Thyroid gland (tissue), 4 donors: ENCODE measurements at regions not wholly inside any gene's neighbourhood (a gene's known extent, or its start where the extent isn't known, plus 50 kb on each side); places are given as distances from the start of the nearest gene placed in this dataset.
"Not testable (repeated sequence)": the region's sequence is repeated elsewhere in the genome, so short reads cannot be mapped to it uniquely, and the experiment has no call there.

Experiments
- DNase-seq, 2 donors: peaks; one replicate each; pipeline ENCODE4 v3.0.0-alpha.2; 2019
- H3K27ac ChIP-seq, 3 donors: fragments of 200-600 bp; sonication (generic); 1 replicate in 2 of 3; 2 replicates in 1 of 3; pipeline ENCODE4 v1.5.1; 2016 to 2019; ENCODE audit warnings: mild to moderate bottlenecking in 1 of 3, moderate library complexity in 1 of 3
- H3K27me3 ChIP-seq: fragments of 200-600 bp; sonication (generic); one replicate; pipeline ENCODE4 v1.5.1; 2019
- H3K36me3 ChIP-seq, 2 donors: fragments of 200-600 bp; sonication (generic); one replicate each; pipeline ENCODE4 v1.5.1; 2016 to 2019
- H3K4me1 ChIP-seq, 2 donors: fragments of 200-600 bp; sonication (generic); one replicate each; pipeline ENCODE4 v1.5.1; 2017 to 2019
- H3K4me3 ChIP-seq, 3 donors: fragments of 200-600 bp; sonication (generic); replicated peaks in 1 of 3; 1 replicate in 2 of 3; 2 replicates in 1 of 3; pipeline ENCODE4 v1.5.1; 2016; ENCODE audit warnings: mild to moderate bottlenecking in 1 of 3
- H3K9me3 ChIP-seq: fragments of 200-600 bp; sonication (generic); one replicate; pipeline ENCODE4 v1.5.1; 2017
- POLR2A ChIP-seq, 2 donors: fragments of 450-650 bp; IDR thresholded peaks; one replicate each; pipeline ENCODE4 v1.6.1; 2017; ENCODE audit warnings: antibody characterized with exemption in 2 of 2, mild to moderate bottlenecking in 2 of 2, moderate library complexity in 1 of 2
- WGBS, 2 donors: methylation state at CpG; one replicate each; pipeline ENCODE4 v1.1.5; 2017; 5-methylcytosine and 5-hydroxymethylcytosine counted together
- intact Hi-C: fragments of 100-400 bp; cut with DNase I; formaldehyde crosslinking; loops from one replicate; pipeline ENCODE4 v1.15.1; 2023
- TF ChIP-seq, protein P1 (sequence below), 6 experiments: fragments of 200-600 bp in 3 of 6; fragments of 450-650 bp in 3 of 6; sonication (generic) in 3 of 6; IDR thresholded peaks; one replicate each; pipeline ENCODE4 v1.5.1; 2016 to 2019; ENCODE audit warnings: antibody characterized with exemption in 6 of 6, mild to moderate bottlenecking in 2 of 6, inconsistent platforms in 1 of 6, moderate library complexity in 1 of 6

DNA sequence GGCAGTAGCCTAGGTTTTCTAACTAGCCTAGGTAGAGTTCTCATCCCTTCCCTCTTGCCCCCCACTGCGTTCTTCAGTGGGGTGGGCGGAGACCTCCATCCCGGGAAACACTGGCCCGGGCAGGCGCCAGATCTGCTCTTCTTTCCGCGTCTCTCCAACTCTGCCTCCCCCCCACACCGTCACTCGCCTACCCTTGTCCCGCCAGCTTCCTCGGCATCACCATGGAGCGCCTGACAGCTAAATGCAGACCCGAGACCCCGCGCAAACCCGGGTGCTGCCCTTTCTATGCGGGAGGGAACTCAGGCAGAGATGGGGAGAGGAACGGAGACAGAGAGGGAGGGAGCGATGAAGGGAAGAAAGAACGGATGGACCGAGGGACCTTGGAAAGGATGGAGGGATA, 1494.8 kb upstream of the DEFB115 start:
- Histone ChIP-seq H3K27me3 (no peaks in the 10 kb centered on the region), H3K4me1 (no peaks in the 10 kb centered on the region), H3K4me3 (no peak overlapping the region), H3K36me3 (no peaks in the 10 kb centered on the region), H3K27ac (no peak overlapping the region), H3K9me3 (no peaks in the 10 kb centered on the region)
- 21 to 27% methylated on average over 21 of the region's 21 CpGs for WGBS, 2 donors
- no peak for DNase-seq
- TF ChIP-seq, protein P1, sequence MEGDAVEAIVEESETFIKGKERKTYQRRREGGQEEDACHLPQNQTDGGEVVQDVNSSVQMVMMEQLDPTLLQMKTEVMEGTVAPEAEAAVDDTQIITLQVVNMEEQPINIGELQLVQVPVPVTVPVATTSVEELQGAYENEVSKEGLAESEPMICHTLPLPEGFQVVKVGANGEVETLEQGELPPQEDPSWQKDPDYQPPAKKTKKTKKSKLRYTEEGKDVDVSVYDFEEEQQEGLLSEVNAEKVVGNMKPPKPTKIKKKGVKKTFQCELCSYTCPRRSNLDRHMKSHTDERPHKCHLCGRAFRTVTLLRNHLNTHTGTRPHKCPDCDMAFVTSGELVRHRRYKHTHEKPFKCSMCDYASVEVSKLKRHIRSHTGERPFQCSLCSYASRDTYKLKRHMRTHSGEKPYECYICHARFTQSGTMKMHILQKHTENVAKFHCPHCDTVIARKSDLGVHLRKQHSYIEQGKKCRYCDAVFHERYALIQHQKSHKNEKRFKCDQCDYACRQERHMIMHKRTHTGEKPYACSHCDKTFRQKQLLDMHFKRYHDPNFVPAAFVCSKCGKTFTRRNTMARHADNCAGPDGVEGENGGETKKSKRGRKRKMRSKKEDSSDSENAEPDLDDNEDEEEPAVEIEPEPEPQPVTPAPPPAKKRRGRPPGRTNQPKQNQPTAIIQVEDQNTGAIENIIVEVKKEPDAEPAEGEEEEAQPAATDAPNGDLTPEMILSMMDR (IDR thresholded peaks at IDR 0.05) = no peak
- no peak for TF ChIP-seq POLR2A (IDR thresholded peaks at IDR 0.05)
- intact Hi-C loops = no loop called here

DNA sequence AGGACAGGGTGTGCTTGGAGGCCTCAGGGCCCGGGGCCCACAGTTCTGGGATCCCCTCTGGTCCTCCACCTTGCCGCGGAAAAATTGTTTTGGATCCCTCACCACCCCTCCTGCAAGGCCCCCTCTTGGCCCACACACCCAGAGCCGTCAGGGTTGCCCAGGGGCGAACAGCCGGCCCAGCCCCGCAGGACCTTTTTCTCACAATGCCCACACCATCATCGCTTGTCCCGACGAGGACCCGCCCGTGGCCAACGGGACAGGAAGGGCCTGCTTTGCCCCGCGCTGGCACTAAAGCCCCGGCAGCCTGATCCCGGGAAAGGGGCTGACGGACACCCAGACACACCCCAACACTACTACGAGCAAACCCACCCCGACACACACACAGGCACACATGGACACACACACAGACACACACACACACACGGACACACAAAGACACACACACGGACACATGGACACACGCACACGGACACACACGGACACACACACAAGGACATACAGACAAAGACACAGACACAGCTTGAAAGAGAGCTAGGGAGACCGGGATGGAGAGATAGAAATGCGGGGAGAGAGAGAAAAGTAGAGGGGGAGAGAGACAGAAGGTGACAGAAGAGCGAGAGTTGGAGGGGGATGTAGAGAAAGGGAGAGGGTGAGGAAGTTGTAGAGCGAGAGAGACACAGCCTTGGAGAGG, 1493.5 kb upstream of the DEFB115 start:
- H3K9me3 ChIP-seq = no peaks in the 10 kb centered on the region
- 41 to 53% methylated on average over 28 to 29 of the region's 29 CpGs for WGBS, 2 donors

DNA sequence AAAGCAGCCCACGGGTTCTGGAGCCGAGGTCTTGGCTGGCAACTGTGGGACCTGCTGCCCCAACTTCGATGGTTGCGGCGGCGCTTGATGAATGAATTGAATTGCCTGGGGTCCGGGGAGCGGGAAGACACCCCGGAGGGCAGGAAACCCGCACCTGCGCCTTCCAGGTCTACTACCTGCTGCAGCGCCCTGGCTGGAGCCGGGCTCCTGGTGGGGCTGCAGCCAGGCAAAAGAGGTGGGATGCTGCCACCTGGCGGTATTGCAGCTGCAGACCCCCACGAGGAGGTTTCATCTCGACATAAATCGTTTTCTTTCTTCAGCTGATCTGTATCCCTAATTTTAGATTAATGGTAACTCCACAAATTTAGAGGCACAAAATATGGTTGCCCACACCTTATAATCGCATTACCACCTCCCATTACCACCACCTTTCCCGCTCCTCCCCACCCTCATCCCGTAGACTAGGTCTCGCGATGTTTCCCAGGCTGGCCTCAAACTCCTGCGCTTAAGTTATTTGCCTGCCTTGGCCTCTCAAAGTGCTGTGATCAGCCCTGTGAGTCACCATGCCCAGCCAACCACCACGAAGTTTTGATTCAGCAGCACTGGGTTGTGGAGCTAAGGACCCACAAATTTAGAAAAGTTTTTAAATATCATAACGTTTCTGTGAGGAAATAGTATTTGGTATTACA, 1492.4 kb upstream of the DEFB115 start:
- H3K27ac ChIP-seq, H3K4me3 ChIP-seq, H3K4me1 ChIP-seq, H3K36me3 ChIP-seq, H3K27me3 ChIP-seq, intact Hi-C loops, H3K9me3 ChIP-seq, DNase-seq: not testable (repeated sequence)
- 18 to 35% methylated on average over 20 to 21 of the region's 25 CpGs for WGBS, 2 donors

More for the DNA sequence above, 1493.5 kb upstream of the DEFB115 start:
- Histone ChIP-seq H3K27me3 (no peaks in the 10 kb centered on the region), H3K36me3 (no peaks in the 10 kb centered on the region), H3K4me1 (no peaks in the 10 kb centered on the region), H3K4me3 (no peak overlapping the region), H3K27ac (no peak overlapping the region)
- no peak for TF ChIP-seq POLR2A (IDR thresholded peaks at IDR 0.05)
- TF ChIP-seq, protein P1 (IDR thresholded peaks at IDR 0.05) = no peak
- intact Hi-C loops = no loop called here
- no peak for DNase-seq

DNA sequence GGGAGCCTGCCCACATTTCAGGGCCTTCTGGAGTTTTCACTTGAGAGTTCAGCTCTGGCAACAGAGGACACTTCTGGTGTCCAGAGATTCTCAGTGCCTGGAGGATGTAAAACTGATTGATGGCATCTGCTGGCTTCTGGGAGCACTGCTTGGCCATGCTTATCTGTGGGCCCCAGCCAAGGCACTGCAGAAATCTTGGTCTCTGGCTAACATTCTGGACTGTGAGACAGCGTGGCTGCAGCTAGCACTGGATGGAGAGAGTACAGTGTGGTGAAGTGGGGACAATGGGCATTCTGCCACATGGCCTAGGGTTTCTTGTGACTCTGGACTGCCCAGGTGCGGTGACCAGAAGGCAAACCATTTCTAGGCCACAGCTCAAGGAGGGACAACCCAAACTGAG, 1479.4 kb upstream of the DEFB115 start:
- DNase-seq, H3K9me3 ChIP-seq, H3K4me1 ChIP-seq, intact Hi-C loops, H3K36me3 ChIP-seq, H3K4me3 ChIP-seq, H3K27ac ChIP-seq, H3K27me3 ChIP-seq: not testable (repeated sequence)
- 30 to 44% methylated on average over 1 to 2 of the region's 2 CpGs for WGBS, 2 donors

DNA sequence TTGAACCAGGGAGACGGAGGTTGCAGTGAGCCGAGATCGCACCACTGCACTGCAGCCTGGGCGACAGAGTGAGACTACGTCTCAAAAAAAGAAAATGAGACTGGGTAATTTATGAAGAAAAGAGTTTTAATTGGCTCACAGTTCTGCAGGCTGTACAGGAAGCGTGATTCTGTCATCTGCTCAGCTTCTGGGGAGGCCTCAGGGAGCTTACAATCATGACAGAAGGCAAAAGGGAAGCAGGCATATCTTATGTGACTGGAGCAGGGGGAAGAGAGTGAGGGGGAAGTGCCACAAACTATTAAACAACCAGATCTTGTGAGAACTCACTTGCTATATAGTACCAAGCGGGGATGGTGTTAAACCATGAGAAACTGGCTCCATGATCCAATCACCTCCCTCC, 1476.2 kb upstream of the DEFB115 start:
- H3K9me3 ChIP-seq, H3K4me1 ChIP-seq, H3K4me3 ChIP-seq, H3K27me3 ChIP-seq, H3K36me3 ChIP-seq, DNase-seq, intact Hi-C loops, H3K27ac ChIP-seq: not testable (repeated sequence)
- WGBS, 2 donors = 75 to 76% methylated on average over 7 of the region's 7 CpGs

DNA sequence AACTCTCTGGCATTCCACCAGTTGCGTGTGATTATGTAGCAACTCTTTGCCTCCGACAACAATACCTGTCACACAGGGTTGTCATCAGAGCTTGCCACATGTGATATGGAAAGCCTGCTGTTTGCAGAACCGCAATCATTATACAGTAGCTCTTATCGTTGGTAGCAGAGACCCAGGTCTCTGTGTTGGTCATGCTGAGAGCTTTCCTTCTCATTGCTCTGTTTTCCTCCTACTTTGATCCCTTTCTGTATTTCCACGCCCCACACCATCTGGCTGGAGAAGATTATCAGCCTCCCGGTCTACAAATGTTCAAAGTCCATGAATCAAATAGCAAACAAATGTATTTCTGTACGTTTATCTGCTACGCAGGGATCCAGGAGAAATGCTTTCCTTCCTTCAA, 1475.6 kb upstream of the DEFB115 start:
- H3K27ac ChIP-seq, H3K36me3 ChIP-seq, H3K27me3 ChIP-seq, H3K4me3 ChIP-seq, H3K4me1 ChIP-seq, DNase-seq, intact Hi-C loops, H3K9me3 ChIP-seq: not testable (repeated sequence)
- WGBS, 2 donors = 72 to 80% methylated on average over 8 of the region's 8 CpGs

DNA sequence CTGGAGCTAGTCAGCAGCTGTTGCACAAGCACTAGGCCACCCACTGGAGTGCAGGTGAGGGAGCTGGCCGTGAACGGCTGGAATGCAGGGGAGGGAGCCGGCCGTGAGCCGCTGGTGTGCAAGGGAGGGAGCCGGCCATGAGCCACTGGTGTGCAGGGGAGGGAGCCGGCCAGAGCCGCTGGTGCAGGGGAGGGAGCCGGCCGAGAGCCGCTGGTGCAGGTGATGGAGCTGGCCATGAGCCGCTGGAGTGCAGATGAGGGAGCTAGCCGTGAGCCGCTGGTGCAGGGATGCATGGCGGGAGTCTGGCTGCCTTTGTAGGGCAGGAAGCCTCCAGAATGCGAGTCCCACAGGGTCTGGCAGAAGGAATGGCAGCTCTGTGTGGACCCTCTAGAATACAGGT, 1470.0 kb upstream of the DEFB115 start:
- H3K9me3 ChIP-seq, DNase-seq, H3K27ac ChIP-seq, H3K36me3 ChIP-seq, H3K4me3 ChIP-seq, intact Hi-C loops, H3K27me3 ChIP-seq, H3K4me1 ChIP-seq: not testable (repeated sequence)
- WGBS, 2 donors = 85 to 87% methylated on average over 16 of the region's 16 CpGs
